ENCODE measurements at regions not wholly inside any gene's neighbourhood (a gene's known extent, or its start where the extent isn't known, plus 50 kb on each side); places are given as distances from the start of the nearest gene placed in this dataset.
"Not testable (repeated sequence)": the region's sequence is repeated elsewhere in the genome, so short reads cannot be mapped to it uniquely, and the experiment has no call there.

DNA sequence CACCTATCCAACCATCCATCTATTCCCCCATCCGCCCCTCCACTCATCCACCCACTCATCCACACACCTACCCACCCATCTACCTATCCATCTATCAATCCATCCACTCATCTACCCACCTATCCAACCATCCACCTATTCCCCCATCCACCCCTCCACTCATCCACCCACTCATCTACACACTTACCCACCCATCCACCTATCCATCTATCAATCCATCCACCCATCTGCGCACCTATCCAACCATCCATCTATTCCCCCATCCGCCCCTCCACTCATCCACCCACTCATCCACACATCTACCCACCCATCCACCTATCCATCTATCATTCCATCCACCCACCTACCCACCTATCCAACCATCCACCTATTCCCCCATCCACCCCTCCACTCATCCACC lies 81.4 kb upstream of the PITRM1 start:
- DNase-seq: not testable (repeated sequence)

GRCh38 chr10:3251172-3251571 lies 78.6 kb upstream of the PITRM1 start:
- DNase-seq: no peak

DNA sequence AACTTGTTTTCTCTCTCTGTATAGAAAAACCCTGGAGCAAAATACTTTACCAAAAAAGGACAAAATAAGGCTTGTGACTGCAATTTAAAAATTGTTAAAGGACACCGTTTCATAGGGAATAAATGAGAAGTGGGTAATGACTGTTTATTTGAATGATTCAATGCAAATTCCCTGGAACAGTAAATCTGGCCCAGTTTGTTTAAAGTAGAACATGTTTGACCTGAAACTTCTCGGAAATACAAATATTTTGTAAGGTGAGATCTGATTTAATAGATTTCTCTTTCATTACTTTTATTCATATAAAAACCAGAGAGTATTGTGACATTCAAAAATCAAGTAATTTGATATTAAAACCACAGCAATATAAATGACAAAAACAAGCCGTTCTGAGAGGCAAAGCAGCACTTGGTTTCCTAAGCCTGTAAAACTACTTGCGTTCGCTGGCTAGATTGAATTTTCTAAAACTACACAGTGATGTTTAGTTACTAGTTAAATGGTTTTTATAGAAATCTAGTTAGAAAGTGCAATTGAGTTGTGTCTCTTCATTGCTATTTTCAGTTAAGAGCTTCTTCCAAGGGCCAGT lies 76.8 kb upstream of the PITRM1 start:
- no peak for DNase-seq

DNA sequence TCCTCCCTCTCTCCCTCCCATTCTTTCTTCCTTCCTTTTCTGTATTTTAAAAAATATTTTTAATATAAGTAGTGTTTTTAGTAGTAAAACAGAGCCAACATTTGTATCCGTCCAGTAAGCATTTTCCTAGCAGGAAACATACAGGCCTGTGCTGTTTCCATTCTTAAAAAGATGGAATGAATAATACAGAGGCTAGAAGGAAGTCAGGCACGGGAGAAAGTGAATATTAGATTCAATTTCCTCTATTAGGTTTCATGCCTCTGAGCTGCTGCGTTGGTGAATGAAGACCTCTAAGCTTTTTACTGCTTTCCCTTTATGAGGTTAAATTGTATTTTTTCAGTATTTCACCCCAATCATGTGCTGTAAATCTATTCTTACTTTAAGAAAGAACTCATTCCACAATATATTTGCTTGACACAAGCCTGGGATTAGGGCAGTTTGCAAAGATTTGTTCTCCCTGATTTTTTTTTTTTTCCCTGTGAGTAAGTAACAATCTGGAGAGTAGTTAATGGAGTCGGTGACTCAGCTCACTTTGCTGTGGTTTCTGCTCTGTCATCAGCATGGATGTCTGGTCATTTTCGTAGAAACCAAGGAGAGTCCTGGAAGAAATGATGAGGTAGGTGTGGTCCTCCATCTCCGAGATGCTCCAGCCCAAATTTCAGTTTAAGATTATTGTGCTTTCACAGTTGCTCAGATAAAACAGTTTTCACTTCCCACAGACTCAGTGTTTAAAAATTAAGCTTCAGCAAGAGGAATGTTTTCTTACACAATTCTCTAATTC lies 76.1 kb upstream of the PITRM1 start:
- DNase-seq: no peak

DNA sequence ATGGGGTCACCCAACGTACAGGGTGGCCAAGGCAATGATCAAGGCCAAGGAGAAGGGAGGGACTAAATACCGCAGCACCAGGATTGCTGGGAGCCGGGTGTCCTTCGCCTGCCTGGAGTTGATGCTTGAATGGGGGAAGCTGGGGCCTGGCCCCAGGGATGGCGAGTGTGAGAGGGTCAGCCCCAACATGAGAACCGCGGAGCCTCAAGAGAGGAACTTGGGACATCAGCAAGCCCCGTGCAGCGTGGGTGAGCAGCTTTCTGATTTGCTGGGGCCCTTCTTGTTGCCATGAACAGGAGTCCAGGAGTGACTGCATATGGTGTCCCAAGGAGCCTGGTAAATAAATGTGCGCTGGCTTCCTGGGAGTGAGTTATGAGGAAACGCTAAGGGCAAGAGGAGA lies 72.8 kb upstream of the PITRM1 start:
- no peak for DNase-seq

DNA sequence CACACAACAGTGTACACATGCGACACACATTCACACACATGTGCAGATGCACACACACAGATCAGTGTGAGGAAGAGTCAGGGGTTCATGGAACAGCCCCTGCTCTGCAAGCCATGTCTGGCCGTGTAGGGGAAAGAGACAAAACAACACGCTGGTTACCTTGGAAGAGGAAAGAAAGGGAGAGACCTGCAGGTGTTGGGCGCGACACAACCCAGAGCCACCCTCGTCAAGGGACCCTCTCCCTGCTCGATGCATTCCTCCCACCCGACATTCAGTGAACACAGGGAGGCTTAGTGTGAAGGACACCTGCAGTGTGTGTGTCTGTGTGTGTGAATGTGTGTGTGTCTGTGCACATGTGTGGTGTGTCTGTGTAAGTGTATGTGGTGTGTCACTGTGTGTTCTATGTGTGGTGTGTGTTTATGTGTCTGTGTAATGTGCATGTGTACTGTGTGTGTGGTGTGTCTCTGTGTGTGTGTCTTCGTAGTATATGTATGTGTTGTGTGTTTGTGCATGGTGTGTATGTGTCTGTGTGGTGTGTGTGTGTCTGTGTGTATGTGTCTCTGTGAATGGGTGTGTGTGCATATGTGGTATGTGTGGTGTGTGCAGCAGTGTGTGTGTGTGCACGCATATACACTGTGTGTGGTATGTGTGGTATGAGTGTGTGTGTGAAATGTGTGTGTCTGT lies 69.5 kb upstream of the PITRM1 start:
- DNase-seq: no peak

GRCh38 chr10:3241274-3241921 lies 68.8 kb upstream of the PITRM1 start:
- no peak for DNase-seq

- no peak for DNase-seq
Measured at GRCh38 chr10:3239920-3240894, 67.6 kb upstream of the PITRM1 start.

GRCh38 chr10:3239066-3239919 lies 66.7 kb upstream of the PITRM1 start:
- DNase-seq: no peak

- DNase-seq: no peak
Measured at GRCh38 chr10:3238115-3238871, 65.7 kb upstream of the PITRM1 start.

GRCh38 chr10:3237530-3237929 lies 64.9 kb upstream of the PITRM1 start:
- no peak for DNase-seq

GRCh38 chr10:3236644-3237404 lies 64.2 kb upstream of the PITRM1 start:
- no peak for DNase-seq

GRCh38 chr10:3235996-3236510 lies 63.5 kb upstream of the PITRM1 start:
- DNase-seq: no peak

DNA sequence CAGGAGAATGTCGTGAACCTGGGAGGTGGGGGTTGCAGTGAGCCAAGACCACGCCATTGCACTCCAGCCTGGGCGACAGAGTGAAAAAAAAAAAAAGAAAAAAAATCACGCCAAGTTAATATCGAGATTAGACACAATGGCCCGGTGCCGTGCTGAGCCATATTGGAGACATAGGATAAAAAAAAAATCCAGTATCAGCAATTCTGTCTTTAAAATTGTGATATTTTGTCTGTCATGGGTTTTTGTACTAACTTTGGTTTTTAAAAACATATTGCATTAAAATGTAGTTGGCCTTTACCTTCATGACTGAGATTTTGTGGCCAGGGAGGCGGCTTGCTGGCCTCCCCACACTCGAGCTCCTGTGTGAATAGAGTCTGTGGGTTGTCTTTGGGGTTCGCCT lies 62.8 kb upstream of the PITRM1 start:
- no peak for DNase-seq

DNA sequence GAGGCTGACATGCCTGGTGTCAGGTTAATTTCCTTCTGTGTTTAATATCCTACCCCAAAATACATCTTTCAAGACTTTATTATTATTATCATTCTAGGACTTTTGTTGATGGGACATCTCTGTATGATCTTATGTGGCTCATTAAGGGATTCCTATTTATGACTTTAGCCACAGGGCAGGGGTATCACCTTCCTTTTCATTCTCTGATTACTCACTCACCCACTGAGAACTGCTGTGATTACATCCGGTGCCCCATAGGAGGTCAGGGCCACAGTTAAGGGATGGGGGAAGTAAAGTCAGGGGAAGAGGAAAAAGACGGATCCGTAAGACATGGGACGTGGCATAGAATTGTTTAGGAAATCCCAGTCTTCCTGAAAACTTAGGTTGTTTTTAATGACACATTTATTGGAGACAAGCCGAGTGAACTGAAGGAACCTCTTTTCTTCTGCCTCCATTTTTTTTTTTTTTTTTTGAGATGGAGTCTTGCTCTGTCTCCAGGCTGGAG lies 61.0 kb upstream of the PITRM1 start:
- DNase-seq: no peak

DNA sequence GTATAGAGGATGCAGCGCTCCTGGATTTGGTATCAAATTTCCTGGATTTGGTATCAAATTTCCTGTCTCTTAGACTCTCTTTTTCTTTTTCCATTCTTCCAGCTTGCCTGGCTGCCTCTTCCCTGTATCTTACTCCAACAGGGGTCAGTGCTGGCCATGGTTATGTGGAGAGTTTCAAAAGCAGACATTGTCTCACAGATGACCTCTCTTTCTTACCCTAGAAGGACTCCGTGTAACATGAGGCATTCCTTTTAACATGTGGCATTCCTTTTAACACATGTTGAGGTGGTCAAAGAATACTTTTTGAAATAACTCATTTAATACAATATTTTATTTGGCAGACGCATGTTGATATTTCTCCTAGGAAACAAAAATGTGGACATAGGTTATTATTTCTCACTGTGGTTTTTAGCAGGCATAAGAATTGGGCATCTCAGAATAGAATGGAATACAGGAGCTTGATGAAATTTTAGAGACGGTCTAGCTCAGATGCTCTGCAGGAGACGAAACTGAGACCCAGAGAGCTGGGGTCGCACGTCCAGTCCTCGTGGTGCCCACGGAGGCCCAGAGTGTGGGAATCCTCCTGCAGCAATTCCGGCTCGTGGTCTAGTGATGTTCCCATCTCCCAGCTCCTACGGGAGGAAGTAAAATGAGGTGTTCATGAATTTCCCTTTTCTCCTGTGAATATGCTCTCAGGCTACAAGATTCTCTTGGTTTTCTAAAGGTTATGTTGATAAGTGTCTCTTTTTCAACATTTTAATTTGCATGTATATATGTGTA lies 59.6 kb upstream of the PITRM1 start:
- no peak for DNase-seq

DNA sequence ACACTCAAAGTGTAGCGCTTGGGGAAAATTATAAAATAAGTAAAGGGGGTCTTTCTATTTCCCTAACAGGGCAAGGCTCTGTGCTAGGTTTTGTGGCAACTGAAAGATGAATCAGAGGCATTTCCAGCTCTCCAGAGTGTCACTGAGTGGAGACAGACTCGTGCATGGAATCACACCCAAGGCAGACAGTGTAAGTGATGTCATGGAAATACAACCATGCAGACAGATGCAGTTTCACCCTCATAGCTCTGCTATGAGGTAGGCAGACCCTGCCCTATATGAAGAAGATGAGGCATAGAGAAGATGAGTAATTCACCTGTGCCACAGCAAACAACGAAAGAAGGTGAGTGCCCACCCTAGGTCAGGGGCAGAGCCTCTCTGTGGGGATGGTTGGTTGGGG lies 57.2 kb upstream of the PITRM1 start:
- DNase-seq: no peak

DNA sequence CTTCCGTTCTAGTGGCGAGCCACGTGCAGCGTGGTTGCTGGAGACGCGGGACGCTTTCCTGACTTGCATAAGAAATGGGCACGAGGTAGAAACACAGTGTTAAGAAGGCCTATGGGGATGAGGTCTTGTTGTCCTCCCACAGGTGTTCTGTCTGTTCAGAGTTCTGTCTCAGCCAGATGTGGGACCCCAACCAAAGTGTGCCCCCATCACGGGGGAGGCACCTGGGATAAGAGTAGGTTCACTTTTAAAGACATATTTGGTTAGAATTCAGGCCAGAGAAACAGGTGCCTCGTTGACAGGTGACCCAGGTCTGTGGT lies 56.0 kb upstream of the PITRM1 start:
- no peak for DNase-seq

Data from NCI-H1092 (cell line).